A549 (cell line): ENCODE measurements at regions not wholly inside any gene's neighbourhood (a gene's known extent, or its start where the extent isn't known, plus 50 kb on each side); places are given as distances from the start of the nearest gene placed in this dataset.

Experiments used
- ATAC-seq, 2 experiments: fragments of 200-7000 bp in 1 of 2; fragments of >200 bp in 1 of 2; cut with Nextera tagmentation in 1 of 2; cut with Tn5 transposase in 1 of 2; 3 replicates each; pipeline versions ENCODE4 v1.8.0 to v1.9.1; 2018 to 2020; ENCODE audit warnings: mild to moderate bottlenecking in 1 of 2, moderate library complexity in 1 of 2
- CTCF ChIA-PET: fragments of 300-600 bp; sonication (Branson Sonifier 250); formaldehyde crosslinking; extraction: SDS; loops from one replicate; lab custom pipeline; 2021; ENCODE audit warnings: antibody characterized with exemption, inconsistent platforms; lab: Yijun Ruan, JAX
- POLR2A ChIA-PET: fragments of 350-600 bp; formaldehyde crosslinking; extraction: SDS; loops from one replicate; lab custom pipeline; 2021; ENCODE audit warnings: antibody characterized with exemption, inconsistent platforms; lab: Yijun Ruan, JAX
- DNase-seq, 2 experiments: peaks; one replicate each; pipeline versions ENCODE4 v3.0.0 to v3.0.0-alpha.2; 2011 to 2016; ENCODE audit warnings: low read depth in 1 of 2, low spot score in 1 of 2
- FAIRE-seq: peaks from 2 replicates; lab custom pipeline; 2011; peaks lifted over from hg19 to GRCh38; lab: Jason Lieb, UNC
- H3K27ac ChIP-seq, 2 experiments: fragments of >200 bp; sonication (Bioruptor Twin); formaldehyde crosslinking; 3 replicates each; pipeline ENCODE4 v1.5.1; 2016 to 2017
- H3K4me1 ChIP-seq: fragments of >200 bp; sonication (Bioruptor Twin); formaldehyde crosslinking; 3 replicates; pipeline ENCODE4 v1.6.1; 2016
- H3K4me2 ChIP-seq: fragments of >200 bp; sonication (Bioruptor Twin); formaldehyde crosslinking; 3 replicates; pipeline ENCODE4 v1.6.1; 2016
- H3K4me3 ChIP-seq: fragments of >200 bp; sonication (Bioruptor Twin); formaldehyde crosslinking; 3 replicates; pipeline ENCODE4 v1.5.1; 2016
- H3K9me3 ChIP-seq: fragments of >200 bp; sonication (Bioruptor Twin); formaldehyde crosslinking; 3 replicates; pipeline ENCODE4 v1.6.1; 2016
- CBX2 ChIP-seq: fragments of 200-600 bp; sonication (generic); IDR thresholded peaks from 2 replicates; pipeline ENCODE4 v1.6.1; 2016; ENCODE audit warnings: low read depth, mild to moderate bottlenecking, borderline replicate concordance
- CEBPB ChIP-seq, 2 experiments: fragments of >200 bp in 1 of 2; sonication (Bioruptor Twin) in 1 of 2; formaldehyde crosslinking in 1 of 2; IDR thresholded peaks; 2 replicates each; pipeline ENCODE4 v1.6.1; 2012 to 2016
- CHD2 ChIP-seq: fragments of 150-350 bp; IDR thresholded peaks from 2 replicates; pipeline ENCODE4 v1.6.1; 2014; ENCODE audit warnings: low read length; ENCODE audit not compliant: partially characterized antibody
- CHD4 ChIP-seq: fragments of 200-600 bp; sonication (generic); IDR thresholded peaks from 2 replicates; pipeline ENCODE4 v1.6.1; 2016; ENCODE audit warnings: antibody characterized with exemption, mild to moderate bottlenecking, borderline replicate concordance
- CTCF ChIP-seq: fragments of >200 bp; sonication (Bioruptor Twin); formaldehyde crosslinking; IDR thresholded peaks from 3 replicates; pipeline ENCODE4 v1.5.1; 2016
- E2F6 ChIP-seq: IDR thresholded peaks from 2 replicates; pipeline ENCODE4 v1.6.1; 2012; ENCODE audit warnings: low read depth, borderline replicate concordance
- EHF ChIP-seq: fragments of 250-450 bp; sonication (Bioruptor Pico); IDR thresholded peaks from 2 replicates; pipeline ENCODE4 v1.5.0; 2020; ENCODE audit warnings: mild to moderate bottlenecking
- EHMT2 ChIP-seq: fragments of 200-600 bp; sonication (generic); IDR thresholded peaks from 2 replicates; pipeline ENCODE4 v1.6.1; 2016; ENCODE audit warnings: antibody characterized with exemption, low read depth, mild to moderate bottlenecking, moderate library complexity
- ESRRA ChIP-seq: fragments of 150-350 bp; IDR thresholded peaks from 2 replicates; pipeline ENCODE4 v1.6.1; 2014; ENCODE audit warnings: mild to moderate bottlenecking, low read length, borderline replicate concordance
- FOSL2 ChIP-seq, 2 experiments: fragments of 450-650 bp in 1 of 2; fragments of >200 bp in 1 of 2; sonication (Bioruptor Twin) in 1 of 2; formaldehyde crosslinking; IDR thresholded peaks; 2 replicates each; pipeline versions ENCODE4 v1.5.0 to v1.6.1; 2016 to 2020; ENCODE audit warnings: mild to moderate bottlenecking in 1 of 2, moderate library complexity in 1 of 2
- HDAC2 ChIP-seq: fragments of 200-600 bp; sonication (generic); IDR thresholded peaks from 2 replicates; pipeline ENCODE4 v1.6.1; 2016
- HEYL ChIP-seq: fragments of 250-450 bp; sonication (Bioruptor Pico); IDR thresholded peaks from 2 replicates; pipeline ENCODE4 v1.8.0; 2021; ENCODE audit warnings: mild to moderate bottlenecking, moderate library complexity
- HOXA7 ChIP-seq: fragments of 250-450 bp; sonication (Bioruptor Pico); IDR thresholded peaks from 2 replicates; pipeline ENCODE4 v1.5.0; 2020; ENCODE audit warnings: mild to moderate bottlenecking, moderate library complexity
- HOXB13 ChIP-seq: fragments of 250-450 bp; sonication (Bioruptor Pico); IDR thresholded peaks from 2 replicates; pipeline ENCODE4 v1.5.0; 2020; ENCODE audit warnings: low read depth, mild to moderate bottlenecking, moderate library complexity
- HOXB5 ChIP-seq: fragments of 250-450 bp; sonication (Bioruptor Pico); IDR thresholded peaks from 2 replicates; pipeline ENCODE4 v1.5.0; 2020; ENCODE audit warnings: mild to moderate bottlenecking, moderate library complexity
- JUN ChIP-seq, 2 experiments: fragments of >200 bp; sonication (Bioruptor Twin); formaldehyde crosslinking; IDR thresholded peaks; 2 replicates in 1 of 2; 3 replicates in 1 of 2; pipeline ENCODE4 v1.6.1; 2016 to 2017
- KDM5A ChIP-seq: fragments of 200-600 bp; sonication (generic); IDR thresholded peaks from 2 replicates; pipeline ENCODE4 v1.6.1; 2016; ENCODE audit warnings: antibody characterized with exemption, mild to moderate bottlenecking
- MAZ ChIP-seq: fragments of 150-350 bp; IDR thresholded peaks from 2 replicates; pipeline ENCODE4 v1.6.1; 2014; ENCODE audit warnings: antibody characterized with exemption, low read depth, low read length, borderline replicate concordance
- MYC ChIP-seq: IDR thresholded peaks from 2 replicates; pipeline ENCODE4 v1.6.1; 2012; ENCODE audit warnings: mild to moderate bottlenecking, inconsistent platforms, low read length, improper control_type of control experiment, borderline replicate concordance
- NFE2L2 ChIP-seq: fragments of 150-350 bp; conservative IDR thresholded peaks from 2 replicates; pipeline ENCODE4 v1.6.1; 2014; ENCODE audit warnings: low read length
- PHF8 ChIP-seq: fragments of 200-600 bp; sonication (generic); IDR thresholded peaks from 2 replicates; pipeline ENCODE4 v1.6.1; 2016; ENCODE audit warnings: low read depth, mild to moderate bottlenecking, antibody characterized with exemption, moderate library complexity, borderline replicate concordance
- POLR2AphosphoS2 ChIP-seq: conservative IDR thresholded peaks from 2 replicates; pipeline ENCODE4 v1.6.1; 2012; ENCODE audit warnings: low read length, improper control_type of control experiment, inconsistent platforms
- RARB ChIP-seq: fragments of 250-450 bp; sonication (Bioruptor Pico); IDR thresholded peaks from 2 replicates; pipeline ENCODE4 v1.8.0; 2021; ENCODE audit warnings: mild to moderate bottlenecking, moderate library complexity
- REST ChIP-seq: fragments of 200-600 bp; sonication (generic); IDR thresholded peaks from 2 replicates; pipeline ENCODE4 v1.6.1; 2016; ENCODE audit warnings: antibody characterized with exemption, mild to moderate bottlenecking, moderate library complexity
- RFX5 ChIP-seq: fragments of 450-650 bp; IDR thresholded peaks from 2 replicates; pipeline ENCODE4 v1.7.1; 2014; ENCODE audit warnings: antibody characterized with exemption, mild to moderate bottlenecking, moderate library complexity
- RNF2 ChIP-seq: fragments of 200-600 bp; sonication (generic); IDR thresholded peaks from 2 replicates; pipeline ENCODE4 v1.6.1; 2016; ENCODE audit warnings: low read depth, mild to moderate bottlenecking, antibody characterized with exemption, moderate library complexity, borderline replicate concordance
- SREBF2 ChIP-seq: fragments of 450-650 bp; IDR thresholded peaks from 2 replicates; pipeline ENCODE4 v1.6.1; 2014; ENCODE audit warnings: mild to moderate bottlenecking, moderate library complexity
- ZC3H11A ChIP-seq: fragments of 450-650 bp; IDR thresholded peaks from 2 replicates; pipeline ENCODE4 v1.6.1; 2014; ENCODE audit warnings: antibody characterized with exemption, mild to moderate bottlenecking
- ZNF302 ChIP-seq: fragments of 250-450 bp; sonication (Bioruptor Pico); IDR thresholded peaks from 2 replicates; pipeline ENCODE4 v1.9.0; 2021; ENCODE audit warnings: inconsistent platforms, mild to moderate bottlenecking, moderate library complexity
- WGBS: methylation state at CpG from one replicate; pipeline ENCODE4 v1.1.6; 2017; ENCODE audit errors: missing lambda C conversion rate; 5-methylcytosine and 5-hydroxymethylcytosine counted together

GRCh38 chr12:28844718-28845117, 304.4 kb upstream of the FAR2 start:
- H3K27ac ChIP-seq: no peak overlapping the region
- FAIRE-seq: no peak
- TF ChIP-seq FOSL2 (IDR thresholded peaks at IDR 0.05) (no peak), FOSL2 (CRISPR knock-in tag; IDR thresholded peaks at IDR 0.05) (no peak), ESRRA (no peak), RFX5 (no peak), EHF (CRISPR knock-in tag) (no peak), HOXB13 (no peak), MYC (no peak), CTCF (no peak), HOXA7 (CRISPR knock-in tag) (no peak), CEBPB (IDR thresholded peaks at IDR 0.05) (no peak), RARB (CRISPR knock-in tag) (no peak), MAZ (no peak), CHD2 (no peak), RNF2 (no peak), SREBF2 (no peak), ZNF302 (no peak), JUN (IDR thresholded peaks at IDR 0.05) (no peak)
- H3K9me3 ChIP-seq: no peaks in the 10 kb centered on the region
- no peak for ATAC-seq
- POLR2A ChIA-PET: no interaction called here
- no peak overlapping the region for H3K4me2 ChIP-seq
- H3K4me1 ChIP-seq: no peaks in the 10 kb centered on the region
- CTCF ChIA-PET: interaction anchor here (0.7 to 1.3 kb wide), 2 partner anchors 11 to 154 kb away, joined by 3 read pairs; no protein-coding TSS in a partner anchor
- no peak for DNase-seq
- WGBS: 3% methylated on average over 2 of the region's 2 CpGs
- no peak overlapping the region for H3K4me3 ChIP-seq

GRCh38 chr12:28851781-28852180, 297.3 kb upstream of the FAR2 start:
- no peaks in the 10 kb centered on the region for H3K4me1 ChIP-seq
- POLR2A ChIA-PET: no interaction called here
- ATAC-seq (no peak), DNase-seq (no peak), FAIRE-seq (no peak)
- TF ChIP-seq ZC3H11A: no peak
- TF ChIP-seq KDM5A: no peak
- TF ChIP-seq POLR2AphosphoS2: no peak
- TF ChIP-seq NFE2L2: no peak
- TF ChIP-seq CHD4: no peak
- TF ChIP-seq HDAC2: no peak
- 32% methylated on average over 6 of the region's 6 CpGs for WGBS
- no peak overlapping the region for H3K4me3 ChIP-seq
- no peaks in the 10 kb centered on the region for H3K9me3 ChIP-seq
- H3K27ac ChIP-seq: no peak overlapping the region
- CTCF ChIA-PET: no interaction called here
- no peak overlapping the region for H3K4me2 ChIP-seq

- CTCF ChIA-PET: interaction anchor here (0.7 kb wide), 1 partner anchor 11 kb away, joined by 3 read pairs; no protein-coding TSS in a partner anchor
- ATAC-seq: no peak
- no peak for TF ChIP-seq EHF (CRISPR knock-in tag)
- TF ChIP-seq PHF8: no peak
- no peak for TF ChIP-seq HOXB5 (CRISPR knock-in tag)
- no peak for TF ChIP-seq CBX2
- TF ChIP-seq ESRRA: no peak
- TF ChIP-seq EHMT2: no peak
- no peak for TF ChIP-seq SREBF2
- no peak for TF ChIP-seq RARB (CRISPR knock-in tag)
- no peak for TF ChIP-seq HOXB13
- TF ChIP-seq E2F6: no peak
- no peak for TF ChIP-seq REST
- TF ChIP-seq HEYL: no peak
- TF ChIP-seq CHD2: no peak
These were observed 293.2 kb upstream of the FAR2 start for GRCh38 chr12:28855761-28856310.

More at GRCh38 chr12:28855761-28856310, 293.2 kb upstream of the FAR2 start:
- DNase-seq: no peak
- POLR2A ChIA-PET: no interaction called here
- H3K9me3 ChIP-seq: no peaks in the 10 kb centered on the region
- no peak overlapping the region for H3K4me2 ChIP-seq
- no peak overlapping the region for H3K27ac ChIP-seq
- 36% methylated on average over 4 of the region's 4 CpGs for WGBS
- no peaks in the 10 kb centered on the region for H3K4me1 ChIP-seq
- no peak overlapping the region for H3K4me3 ChIP-seq
- no peak for FAIRE-seq
